Inflammatory macrophage treated with lipopolysaccharide for 4 hours (primary cell): ENCODE measurements at regions not wholly inside any gene's neighbourhood (a gene's known extent, or its start where the extent isn't known, plus 50 kb on each side); places are given as distances from the start of the nearest gene placed in this dataset.

Source experiments
- DNase-seq: peaks from one replicate; pipeline ENCODE4 v3.0.0-alpha.2; 2020

- DNase-seq, result no peak
These were observed 94.7 kb upstream of the CRHR1 start for GRCh38 chr17:45689451-45689850.

DNA sequence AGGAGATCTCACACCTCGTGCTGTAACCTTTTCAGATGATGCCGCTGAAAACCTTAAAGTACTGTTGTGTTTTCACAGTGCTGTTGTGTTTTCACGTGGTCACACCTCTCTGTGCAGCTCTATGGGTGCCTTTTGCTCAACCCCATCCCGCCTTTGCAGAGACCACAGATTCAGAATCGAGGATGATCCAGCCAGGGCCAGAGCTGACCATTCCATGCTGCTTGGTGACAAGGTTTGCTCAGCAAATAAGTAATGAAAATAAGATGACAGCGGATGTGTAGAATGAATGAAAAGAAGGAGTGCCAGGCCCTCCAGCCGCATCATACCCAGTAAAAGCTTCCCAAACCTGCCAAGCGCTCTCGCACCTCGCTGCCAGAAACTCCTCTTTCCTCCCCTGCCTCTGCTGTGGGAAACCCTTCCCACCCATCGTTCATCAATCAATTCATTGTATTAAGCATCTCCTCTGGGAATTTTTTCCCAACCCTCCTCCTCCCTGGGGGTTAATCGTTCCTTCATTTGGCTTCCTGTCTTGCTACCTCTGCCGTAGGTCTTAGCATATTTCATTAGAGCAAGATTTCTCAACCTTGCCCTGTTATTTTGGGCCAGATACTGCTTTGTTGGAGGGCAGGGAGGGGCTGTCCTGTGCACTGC is 93.4 kb upstream of the CRHR1 start:
- DNase-seq, result no peak

DNA sequence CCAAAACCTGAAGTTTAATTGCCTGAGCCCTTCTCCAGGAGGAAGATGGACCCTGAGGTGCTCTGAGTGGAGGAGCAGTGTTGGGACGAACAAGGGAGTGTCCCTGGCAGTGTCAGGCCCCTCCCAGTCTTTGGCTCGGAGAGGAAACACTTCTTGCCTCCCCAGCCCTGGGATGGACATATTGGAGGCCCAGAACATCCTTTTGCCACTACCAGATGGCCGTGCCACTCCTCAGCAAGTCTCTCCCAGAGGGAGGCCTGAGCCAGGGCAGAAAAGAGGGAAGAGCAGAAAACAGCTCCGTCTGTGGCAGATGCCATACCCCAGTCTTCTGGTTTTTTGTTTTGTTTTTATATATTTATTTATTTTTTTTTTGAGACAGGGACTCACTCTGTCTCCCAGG is 91.5 kb upstream of the CRHR1 start:
- no peak for DNase-seq

GRCh38 chr17:45693792-45694191 is 90.3 kb upstream of the CRHR1 start:
- DNase-seq, result no peak

- no peak for DNase-seq
These were observed 87.7 kb upstream of the CRHR1 start for GRCh38 chr17:45696442-45696841.

DNA sequence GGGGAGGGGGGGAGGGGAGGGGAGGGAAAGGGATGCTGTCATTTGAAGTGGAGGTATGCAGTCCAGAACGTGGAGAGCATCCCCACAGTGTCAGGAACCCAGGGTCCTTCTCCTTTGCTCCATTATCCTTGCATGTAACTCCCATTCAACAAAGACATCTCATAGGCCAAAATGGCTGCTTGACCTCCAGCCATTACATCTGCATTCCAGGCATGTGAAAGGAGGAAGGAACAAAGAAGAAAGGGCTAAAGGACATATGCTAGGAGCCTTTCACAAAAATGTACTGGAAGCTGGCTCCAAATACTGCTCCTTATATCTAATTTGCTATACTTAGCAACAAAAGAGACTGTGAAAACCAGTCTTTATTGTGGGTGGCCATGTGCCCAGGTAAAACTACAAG is 87.0 kb upstream of the CRHR1 start:
- no peak for DNase-seq

GRCh38 chr17:45700171-45701090 is 83.7 kb upstream of the CRHR1 start:
- no peak for DNase-seq

GRCh38 chr17:45702666-45703266 is 81.4 kb upstream of the CRHR1 start:
- no peak for DNase-seq

DNA sequence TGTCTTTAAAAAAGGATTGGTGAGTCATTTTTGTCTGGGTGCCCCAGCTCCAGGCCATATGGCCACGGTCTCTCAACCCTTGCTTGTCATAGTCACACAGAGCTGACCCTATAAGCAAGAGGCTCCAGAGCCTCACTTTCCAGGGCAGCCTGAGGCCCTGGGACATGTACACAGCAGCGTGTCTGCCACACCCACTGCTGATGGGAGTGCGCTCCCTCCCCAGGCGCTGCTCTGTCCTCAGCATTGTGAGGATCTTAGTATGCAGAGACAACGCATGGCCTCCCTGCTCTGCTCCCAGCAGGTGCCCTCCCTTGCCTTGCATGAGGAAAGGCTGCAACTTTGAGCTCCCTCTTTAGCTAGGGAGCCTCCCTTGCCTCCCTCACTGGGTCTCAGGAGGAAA is 80.8 kb upstream of the CRHR1 start:
- DNase-seq, result no peak

DNA sequence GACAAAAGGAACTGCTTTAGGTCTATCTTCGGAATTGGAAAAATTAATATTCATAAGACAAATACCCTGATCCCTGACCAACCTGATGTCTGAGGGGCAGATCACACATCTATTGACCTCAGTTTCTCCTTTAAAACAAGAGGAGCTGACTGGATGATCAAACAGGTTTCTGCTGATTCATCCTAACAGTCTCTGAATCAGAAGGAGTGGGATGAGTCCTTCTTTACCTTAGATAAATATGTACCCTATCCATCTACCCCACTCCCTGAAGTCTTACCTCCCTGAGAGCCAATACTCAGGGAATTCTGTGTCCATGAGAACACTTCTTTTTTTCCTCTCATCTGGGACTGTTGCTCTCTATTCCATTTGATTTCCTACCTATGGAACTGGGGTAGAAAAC is 80.3 kb upstream of the CRHR1 start:
- no peak for DNase-seq

GRCh38 chr17:45704251-45704650 is 79.9 kb upstream of the CRHR1 start:
- no peak for DNase-seq

GRCh38 chr17:45705123-45706009 is 78.8 kb upstream of the CRHR1 start:
- peak; percentile 32 for DNase-seq

DNA sequence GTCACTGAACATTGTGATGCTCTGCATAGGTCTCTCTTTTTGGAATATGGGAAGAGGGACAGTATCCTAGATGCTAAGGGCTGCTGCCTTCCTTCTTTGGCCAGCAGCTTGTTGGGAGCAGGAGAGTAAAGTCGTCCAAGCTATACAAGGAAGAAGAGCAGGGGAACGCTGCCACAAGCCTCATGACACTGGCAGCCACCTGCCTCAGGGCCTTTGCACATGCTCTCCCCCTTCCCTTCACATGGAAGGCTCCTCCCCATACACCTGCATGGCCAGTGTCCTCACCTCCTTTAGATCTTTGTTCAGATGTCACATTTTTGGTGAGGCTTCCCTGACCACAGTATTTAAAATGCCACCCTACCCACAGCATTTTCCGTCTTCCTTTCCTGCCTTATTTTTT is 78.1 kb upstream of the CRHR1 start:
- no peak for DNase-seq

DNA sequence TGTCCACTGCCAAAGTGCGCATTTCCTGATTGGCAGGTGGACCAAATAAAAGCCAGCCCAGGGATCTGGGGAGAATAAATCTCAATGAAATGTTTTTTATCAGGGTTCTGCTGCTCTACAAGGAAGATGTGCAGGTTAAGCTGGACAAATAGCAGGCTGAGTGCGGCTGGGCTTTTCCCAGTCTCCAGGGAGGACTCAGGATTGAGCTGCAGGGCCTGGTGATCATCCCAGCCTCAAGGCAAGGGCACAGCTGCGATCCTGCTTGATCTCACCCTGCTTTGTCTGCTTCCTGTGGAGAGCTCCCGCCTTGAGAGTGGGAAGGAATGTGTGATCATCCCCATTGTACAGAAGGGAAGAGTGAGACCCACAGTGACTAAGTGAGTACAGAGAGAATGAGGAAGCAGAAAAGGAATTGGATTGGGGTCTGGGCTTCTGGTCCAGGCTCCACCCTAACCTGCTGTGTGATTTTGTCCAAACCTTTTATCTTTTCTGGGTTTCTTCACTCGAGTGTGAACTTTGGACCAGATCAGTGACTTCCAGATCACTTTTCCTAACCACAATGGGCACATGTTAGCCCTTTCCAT is 75.3 kb upstream of the CRHR1 start:
- no peak for DNase-seq

- DNase-seq, result no peak
These were observed 74.3 kb upstream of the CRHR1 start for GRCh38 chr17:45709728-45710288.

- DNase-seq, result no peak
These were observed 68.3 kb upstream of the CRHR1 start for GRCh38 chr17:45715787-45716186.

- no peak for DNase-seq
These were observed 65.3 kb upstream of the CRHR1 start for GRCh38 chr17:45718791-45719190.

- peak; percentile 6 for DNase-seq
These were observed 64.6 kb upstream of the CRHR1 start for GRCh38 chr17:45719335-45720071.

DNA sequence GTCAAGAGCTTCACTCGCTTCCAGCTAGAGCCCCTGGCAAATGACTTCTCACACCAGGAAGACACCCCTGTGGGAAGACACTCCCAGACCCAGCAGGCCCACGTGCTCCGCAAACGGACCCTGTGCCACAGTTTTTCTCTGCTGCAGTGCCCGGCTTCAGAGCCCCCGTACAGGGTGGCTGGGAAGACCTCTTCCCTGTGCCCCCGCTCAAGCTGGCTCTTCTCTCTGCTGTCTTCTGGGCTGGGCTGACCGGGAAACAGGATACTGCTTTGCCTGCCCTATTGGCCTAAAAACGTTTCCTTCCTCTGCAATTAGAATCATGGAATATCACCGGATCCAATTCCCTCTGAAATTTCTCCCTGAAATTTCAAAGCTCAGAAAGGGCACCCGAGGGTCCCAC is 63.7 kb upstream of the CRHR1 start:
- no peak for DNase-seq

- DNase-seq, result no peak
These were observed 62.0 kb upstream of the CRHR1 start for GRCh38 chr17:45722161-45722560.

- no peak for DNase-seq
These were observed 54.7 kb upstream of the CRHR1 start for GRCh38 chr17:45729294-45729907.
